ENCODE measurements at regions not wholly inside any gene's neighbourhood (a gene's known extent, or its start where the extent isn't known, plus 50 kb on each side); places are given as distances from the start of the nearest gene placed in this dataset.

- H3K4me3 ChIP-seq, result no peak overlapping the region
Measured at GRCh38 chr13:97114651-97115050, 107.5 kb upstream of the MBNL2 start.

GRCh38 chr13:97116754-97117153, 105.4 kb upstream of the MBNL2 start:
- Histone ChIP-seq H3K27ac (no peak overlapping the region), H3K9me3 (no peaks in the 10 kb centered on the region), H3K27me3 (replicated peaks in 1 of 7) (peaks cover 0 to 21% (median 0%) of the 10 kb centered on the region in 7 donors), H3K4me1 (peaks cover 0 to 19% (median 0%) of the 10 kb centered on the region in 6 donors), H3K4me3 (no peak overlapping the region), H3K36me3 (no peaks in the 10 kb centered on the region)
- no peak for TF ChIP-seq POLR2AphosphoS5 (IDR thresholded peaks at IDR 0.05)
- TF ChIP-seq POLR2A (IDR thresholded peaks at IDR 0.05), result no peak
- TF ChIP-seq, protein P1, sequence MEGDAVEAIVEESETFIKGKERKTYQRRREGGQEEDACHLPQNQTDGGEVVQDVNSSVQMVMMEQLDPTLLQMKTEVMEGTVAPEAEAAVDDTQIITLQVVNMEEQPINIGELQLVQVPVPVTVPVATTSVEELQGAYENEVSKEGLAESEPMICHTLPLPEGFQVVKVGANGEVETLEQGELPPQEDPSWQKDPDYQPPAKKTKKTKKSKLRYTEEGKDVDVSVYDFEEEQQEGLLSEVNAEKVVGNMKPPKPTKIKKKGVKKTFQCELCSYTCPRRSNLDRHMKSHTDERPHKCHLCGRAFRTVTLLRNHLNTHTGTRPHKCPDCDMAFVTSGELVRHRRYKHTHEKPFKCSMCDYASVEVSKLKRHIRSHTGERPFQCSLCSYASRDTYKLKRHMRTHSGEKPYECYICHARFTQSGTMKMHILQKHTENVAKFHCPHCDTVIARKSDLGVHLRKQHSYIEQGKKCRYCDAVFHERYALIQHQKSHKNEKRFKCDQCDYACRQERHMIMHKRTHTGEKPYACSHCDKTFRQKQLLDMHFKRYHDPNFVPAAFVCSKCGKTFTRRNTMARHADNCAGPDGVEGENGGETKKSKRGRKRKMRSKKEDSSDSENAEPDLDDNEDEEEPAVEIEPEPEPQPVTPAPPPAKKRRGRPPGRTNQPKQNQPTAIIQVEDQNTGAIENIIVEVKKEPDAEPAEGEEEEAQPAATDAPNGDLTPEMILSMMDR (IDR thresholded peaks at IDR 0.05 in 8 of 11, conservative IDR thresholded peaks at IDR 0.05 in 3 of 11), result no peak
- 63 to 97% (median 84%) methylated on average over 1 of the region's 1 CpG for WGBS, 5 donors
- no peak for DNase-seq
- intact Hi-C loops (cut with DNase I; ENCODE audit: low total_unique reads), result no loop called here

More at GRCh38 chr13:97114651-97115050, 107.5 kb upstream of the MBNL2 start:
- Histone ChIP-seq H3K36me3 (no peaks in the 10 kb centered on the region), H3K27me3 (replicated peaks in 1 of 7) (peaks cover 0 to 22% (median 0%) of the 10 kb centered on the region in 7 donors), H3K9me3 (no peaks in the 10 kb centered on the region), H3K4me1 (peaks cover 3 to 26% (median 5%) of the 10 kb centered on the region in 6 donors), H3K27ac (no peak overlapping the region)
- TF ChIP-seq, protein P1 (IDR thresholded peaks at IDR 0.05 in 8 of 11, conservative IDR thresholded peaks at IDR 0.05 in 3 of 11), result no peak
- TF ChIP-seq POLR2A (IDR thresholded peaks at IDR 0.05) (no peak), POLR2AphosphoS5 (IDR thresholded peaks at IDR 0.05) (no peak)
- WGBS, 5 donors, result 72 to 79% (median 77%) methylated on average over 5 of the region's 5 CpGs
- intact Hi-C loops (cut with DNase I; ENCODE audit: low total_unique reads), result loop anchor here (5.0 kb wide), 2 partner anchors 228 to 243 kb away; no protein-coding TSS in a partner anchor
- DNase-seq, result no peak

- Histone ChIP-seq H3K9me3 (no peaks in the 10 kb centered on the region), H3K27ac (no peak overlapping the region), H3K4me1 (peaks cover 0 to 19% (median 0%) of the 10 kb centered on the region in 6 donors), H3K27me3 (replicated peaks in 1 of 7) (peaks cover 0 to 21% (median 0%) of the 10 kb centered on the region in 7 donors), H3K36me3 (no peaks in the 10 kb centered on the region), H3K4me3 (no peak overlapping the region)
- intact Hi-C loops (cut with DNase I; ENCODE audit: low total_unique reads), result no loop called here
- no peak for TF ChIP-seq POLR2AphosphoS5 (IDR thresholded peaks at IDR 0.05)
- TF ChIP-seq POLR2A (IDR thresholded peaks at IDR 0.05), result no peak
- TF ChIP-seq, protein P1 (IDR thresholded peaks at IDR 0.05 in 8 of 11, conservative IDR thresholded peaks at IDR 0.05 in 3 of 11), result no peak
- WGBS, 5 donors, result 76 to 85% (median 82%) methylated on average over 5 of the region's 5 CpGs
- DNase-seq, result no peak
Measured at GRCh38 chr13:97117388-97117910, 104.7 kb upstream of the MBNL2 start.

DNA sequence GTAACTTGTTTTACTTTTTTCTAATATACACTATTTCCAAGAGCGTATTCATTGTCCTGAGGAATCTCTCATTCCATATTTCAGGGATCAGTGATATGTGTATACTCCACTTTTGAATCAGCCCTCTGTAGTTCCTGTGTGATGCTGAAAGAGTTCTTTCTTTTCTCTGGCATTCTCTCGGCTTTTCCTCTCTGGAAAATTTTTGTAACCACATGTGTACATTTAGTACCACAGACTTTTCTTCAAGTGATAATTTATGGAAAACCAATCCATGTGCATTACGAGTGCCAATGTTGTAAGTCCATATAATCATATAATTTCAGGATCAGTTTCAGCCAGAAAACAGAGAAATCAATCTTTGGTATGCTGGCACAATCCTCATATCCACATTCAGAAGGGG, 102.2 kb upstream of the MBNL2 start:
- H3K36me3 ChIP-seq, result no peaks in the 10 kb centered on the region
- H3K4me3 ChIP-seq, result no peak overlapping the region
- H3K4me1 ChIP-seq, result peaks cover 0 to 15% (median 0%) of the 10 kb centered on the region in 6 donors
- no peak for DNase-seq
- peaks cover 0 to 12% (median 0%) of the 10 kb centered on the region in 7 donors for H3K27me3 ChIP-seq (replicated peaks in 1 of 7)
- WGBS, 5 donors, result 80 to 98% (median 87%) methylated on average over 3 of the region's 3 CpGs
- H3K27ac ChIP-seq, result no peak overlapping the region
- TF ChIP-seq POLR2A (IDR thresholded peaks at IDR 0.05) (no peak), POLR2AphosphoS5 (IDR thresholded peaks at IDR 0.05) (no peak)
- TF ChIP-seq, protein P1 (IDR thresholded peaks at IDR 0.05 in 8 of 11, conservative IDR thresholded peaks at IDR 0.05 in 3 of 11), result no peak
- intact Hi-C loops (cut with DNase I; ENCODE audit: low total_unique reads), result no loop called here
- no peaks in the 10 kb centered on the region for H3K9me3 ChIP-seq

Data from spleen (tissue), 11 donors.